ENCODE measurements at regions not wholly inside any gene's neighbourhood (a gene's known extent, or its start where the extent isn't known, plus 50 kb on each side); places are given as distances from the start of the nearest gene placed in this dataset.
"Not testable (repeated sequence)": the region's sequence is repeated elsewhere in the genome, so short reads cannot be mapped to it uniquely, and the experiment has no call there.

GRCh38 chr7:79775911-79776310 lies 322.4 kb upstream of the MAGI2 start:
- Histone ChIP-seq H3K4me1 (ENCODE audit: insufficient read depth, low read length) (peaks cover 15% of the 10 kb centered on the region), H3K4me2 (ENCODE audit: insufficient read depth, low read length) (no peak overlapping the region), H2AFZ (ENCODE audit: low read length) (no peak overlapping the region), H3K9me3 (ENCODE audit: low read depth, low read length) (no peaks in the 10 kb centered on the region), H3K27me3 (ENCODE audit: insufficient read depth, low read length) (no peaks in the 10 kb centered on the region), H3K36me3 (ENCODE audit: insufficient read depth, low read length) (no peaks in the 10 kb centered on the region), H3K79me2 (ENCODE audit: insufficient read depth, low read length) (no peaks in the 10 kb centered on the region), H3K4me3 (ENCODE audit: insufficient read depth, low read length) (no peak overlapping the region), H3K27ac (ENCODE audit: low read depth, low read length) (no peak overlapping the region), H4K20me1 (ENCODE audit: insufficient read depth, low read length) (no peaks in the 10 kb centered on the region)
- TF ChIP-seq CTCF (IDR thresholded peaks at IDR 0.05; ENCODE audit: extremely low read depth, low read depth, low read length): no peak
- no peak for DNase-seq (ENCODE audit: insufficient read length, low spot score, missing footprints)

- H3K36me3 ChIP-seq (ENCODE audit: insufficient read depth, low read length): no peaks in the 10 kb centered on the region
- no peaks in the 10 kb centered on the region for H3K9me3 ChIP-seq (ENCODE audit: low read depth, low read length)
- no peaks in the 10 kb centered on the region for H3K27me3 ChIP-seq (ENCODE audit: insufficient read depth, low read length)
- no peak for DNase-seq (ENCODE audit: insufficient read length, low spot score, missing footprints)
- no peak overlapping the region for H3K4me2 ChIP-seq (ENCODE audit: insufficient read depth, low read length)
- no peak overlapping the region for H2AFZ ChIP-seq (ENCODE audit: low read length)
- H3K4me1 ChIP-seq (ENCODE audit: insufficient read depth, low read length): peaks cover 10% of the 10 kb centered on the region
- H4K20me1 ChIP-seq (ENCODE audit: insufficient read depth, low read length): no peaks in the 10 kb centered on the region
- no peak overlapping the region for H3K4me3 ChIP-seq (ENCODE audit: insufficient read depth, low read length)
- H3K27ac ChIP-seq (ENCODE audit: low read depth, low read length): no peak overlapping the region
- no peaks in the 10 kb centered on the region for H3K79me2 ChIP-seq (ENCODE audit: insufficient read depth, low read length)
- no peak for TF ChIP-seq CTCF (IDR thresholded peaks at IDR 0.05; ENCODE audit: extremely low read depth, low read depth, low read length)
Observed at GRCh38 chr7:79774150-79774549, 320.7 kb upstream of the MAGI2 start.

- H3K27me3 ChIP-seq (ENCODE audit: insufficient read depth, low read length): no peaks in the 10 kb centered on the region
- no peaks in the 10 kb centered on the region for H3K36me3 ChIP-seq (ENCODE audit: insufficient read depth, low read length)
- H3K27ac ChIP-seq (ENCODE audit: low read depth, low read length): no peak overlapping the region
- H3K4me2 ChIP-seq (ENCODE audit: insufficient read depth, low read length): no peak overlapping the region
- no peaks in the 10 kb centered on the region for H3K9me3 ChIP-seq (ENCODE audit: low read depth, low read length)
- no peaks in the 10 kb centered on the region for H4K20me1 ChIP-seq (ENCODE audit: insufficient read depth, low read length)
- no peak overlapping the region for H3K4me3 ChIP-seq (ENCODE audit: insufficient read depth, low read length)
- H3K79me2 ChIP-seq (ENCODE audit: insufficient read depth, low read length): no peaks in the 10 kb centered on the region
- no peak for TF ChIP-seq CTCF (IDR thresholded peaks at IDR 0.05; ENCODE audit: extremely low read depth, low read depth, low read length)
- no peaks in the 10 kb centered on the region for H3K4me1 ChIP-seq (ENCODE audit: insufficient read depth, low read length)
- DNase-seq (ENCODE audit: insufficient read length, low spot score, missing footprints): no peak
- H2AFZ ChIP-seq (ENCODE audit: low read length): no peak overlapping the region
Observed at GRCh38 chr7:79770970-79771369, 317.5 kb upstream of the MAGI2 start.

GRCh38 chr7:79770063-79770462 lies 316.6 kb upstream of the MAGI2 start:
- Histone ChIP-seq H3K79me2 (ENCODE audit: insufficient read depth, low read length) (no peaks in the 10 kb centered on the region), H3K27ac (ENCODE audit: low read depth, low read length) (no peak overlapping the region), H3K4me3 (ENCODE audit: insufficient read depth, low read length) (no peak overlapping the region), H3K4me1 (ENCODE audit: insufficient read depth, low read length) (no peaks in the 10 kb centered on the region), H4K20me1 (ENCODE audit: insufficient read depth, low read length) (no peaks in the 10 kb centered on the region), H2AFZ (ENCODE audit: low read length) (no peak overlapping the region), H3K27me3 (ENCODE audit: insufficient read depth, low read length) (no peaks in the 10 kb centered on the region), H3K9me3 (ENCODE audit: low read depth, low read length) (no peaks in the 10 kb centered on the region), H3K36me3 (ENCODE audit: insufficient read depth, low read length) (no peaks in the 10 kb centered on the region), H3K4me2 (ENCODE audit: insufficient read depth, low read length) (no peak overlapping the region)
- DNase-seq (ENCODE audit: insufficient read length, low spot score, missing footprints): peak; percentile 35
- no peak for TF ChIP-seq CTCF (IDR thresholded peaks at IDR 0.05; ENCODE audit: extremely low read depth, low read depth, low read length)

GRCh38 chr7:79767876-79768560 lies 314.6 kb upstream of the MAGI2 start:
- not testable (repeated sequence) for H3K4me2 ChIP-seq (ENCODE audit: insufficient read depth, low read length); H3K27ac ChIP-seq (ENCODE audit: low read depth, low read length); H2AFZ ChIP-seq (ENCODE audit: low read length); H3K9me3 ChIP-seq (ENCODE audit: low read depth, low read length); H3K27me3 ChIP-seq (ENCODE audit: insufficient read depth, low read length); DNase-seq (ENCODE audit: insufficient read length, low spot score, missing footprints); H3K4me1 ChIP-seq (ENCODE audit: insufficient read depth, low read length); H3K4me3 ChIP-seq (ENCODE audit: insufficient read depth, low read length); H3K36me3 ChIP-seq (ENCODE audit: insufficient read depth, low read length); H3K79me2 ChIP-seq (ENCODE audit: insufficient read depth, low read length); H4K20me1 ChIP-seq (ENCODE audit: insufficient read depth, low read length)

GRCh38 chr7:79767192-79767591 lies 313.7 kb upstream of the MAGI2 start:
- H3K9me3 ChIP-seq (ENCODE audit: low read depth, low read length); H3K27me3 ChIP-seq (ENCODE audit: insufficient read depth, low read length); DNase-seq (ENCODE audit: insufficient read length, low spot score, missing footprints); H3K4me2 ChIP-seq (ENCODE audit: insufficient read depth, low read length); H3K79me2 ChIP-seq (ENCODE audit: insufficient read depth, low read length); H3K4me1 ChIP-seq (ENCODE audit: insufficient read depth, low read length); H3K4me3 ChIP-seq (ENCODE audit: insufficient read depth, low read length); H3K36me3 ChIP-seq (ENCODE audit: insufficient read depth, low read length); H2AFZ ChIP-seq (ENCODE audit: low read length); H3K27ac ChIP-seq (ENCODE audit: low read depth, low read length); H4K20me1 ChIP-seq (ENCODE audit: insufficient read depth, low read length): not testable (repeated sequence)
